HAP-1 (cell line): ENCODE measurements at regions not wholly inside any gene's neighbourhood (a gene's known extent, or its start where the extent isn't known, plus 50 kb on each side); places are given as distances from the start of the nearest gene placed in this dataset.
"Not testable (repeated sequence)": the region's sequence is repeated elsewhere in the genome, so short reads cannot be mapped to it uniquely, and the experiment has no call there.

Experiments used
- DNase-seq, 2 experiments: peaks; one replicate each; pipeline ENCODE4 v3.0.0-alpha.2; 2016 to 2020; ENCODE audit warnings: low spot score in 2 of 2
- H3K27me3 ChIP-seq: fragments of 250-450 bp; sonication (Bioruptor Pico); 2 replicates; pipeline ENCODE4 v1.5.1; 2020; ENCODE audit warnings: low read depth, mild to moderate bottlenecking, moderate library complexity
- H3K36me3 ChIP-seq: fragments of 250-450 bp; sonication (Bioruptor Pico); replicated peaks from 2 replicates; pipeline ENCODE4 v1.5.1; 2020; ENCODE audit warnings: mild to moderate bottlenecking
- H3K4me1 ChIP-seq: fragments of 250-450 bp; sonication (Bioruptor Pico); 2 replicates; pipeline ENCODE4 v1.5.1; 2020; ENCODE audit warnings: mild to moderate bottlenecking
- H3K4me3 ChIP-seq: fragments of 250-450 bp; sonication (Bioruptor Pico); 2 replicates; pipeline ENCODE4 v1.5.1; 2020; ENCODE audit warnings: mild to moderate bottlenecking, moderate library complexity
- H3K9me3 ChIP-seq: fragments of 250-450 bp; sonication (Bioruptor Pico); 2 replicates; pipeline ENCODE4 v1.5.1; 2020; ENCODE audit warnings: mild to moderate bottlenecking, moderate library complexity
- in situ Hi-C: fragments of 300-500 bp; cut with MboI; formaldehyde crosslinking; loops from 3 replicates; pipeline ENCODE4 v1.14.3; 2020; ENCODE audit warnings: low sequenced_read_pairs, inconsistent platforms, mixed read lengths

DNA sequence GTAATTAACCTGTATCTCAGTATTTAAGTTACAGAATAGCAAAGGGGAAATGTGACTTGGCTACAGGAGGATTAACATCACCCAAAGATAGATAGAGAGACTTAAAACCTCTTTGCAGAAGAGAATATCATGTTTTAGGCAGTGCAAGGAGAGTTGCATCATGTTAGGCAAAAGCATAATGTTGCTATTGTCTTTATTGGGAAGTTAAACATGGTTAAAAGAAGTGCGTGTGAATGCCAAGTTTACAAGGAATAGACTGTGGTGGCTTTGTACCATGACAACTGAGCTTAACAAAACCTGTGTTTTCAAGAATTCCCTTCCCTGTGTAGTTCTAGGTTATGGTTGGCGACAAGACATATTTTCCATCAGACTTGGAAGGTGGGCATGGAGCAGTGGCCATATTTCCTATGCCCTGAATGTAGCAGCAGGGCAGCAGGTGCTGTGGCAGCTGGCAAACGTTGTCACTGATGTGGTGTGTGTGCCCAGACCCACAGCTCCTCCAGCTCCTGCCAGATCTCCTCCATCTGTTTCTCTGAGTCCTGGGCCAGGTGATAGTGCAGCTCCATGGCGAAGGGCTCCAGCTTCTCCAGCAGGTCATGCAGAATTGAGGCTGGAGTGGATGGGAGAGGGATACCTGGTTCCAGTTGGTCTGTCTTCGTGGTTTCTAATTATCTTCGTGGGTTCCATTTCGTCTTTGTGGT is 163.3 kb downstream of the QRSL1 start:
- Histone ChIP-seq H3K9me3 (no peaks in the 10 kb centered on the region), H3K36me3 (no peaks in the 10 kb centered on the region), H3K4me1 (no peaks in the 10 kb centered on the region), H3K27me3 (peaks cover 3% of the 10 kb centered on the region; the same call in 1 of the 2 replicates), H3K4me3 (no peak overlapping the region)
- no peak for DNase-seq
- in situ Hi-C loops, result no loop called here

DNA sequence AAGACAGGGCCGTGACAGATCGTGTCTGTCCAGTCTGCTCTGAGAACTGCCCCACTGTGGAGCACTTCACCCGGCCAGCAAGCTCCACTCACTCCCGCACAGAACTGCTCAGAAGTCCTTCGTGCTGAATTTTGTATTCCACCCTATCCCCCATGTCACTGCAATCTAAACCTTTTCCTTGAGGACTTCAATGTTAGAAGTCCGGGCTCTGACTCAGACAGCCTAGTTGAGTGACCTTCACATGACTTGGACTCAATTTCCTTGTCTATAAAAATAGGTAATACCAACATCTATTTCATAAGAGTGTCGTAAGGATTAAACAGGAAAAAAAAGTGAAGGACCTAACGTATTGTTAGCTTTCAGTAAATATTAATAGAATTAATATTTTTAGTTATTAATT is 161.6 kb downstream of the QRSL1 start:
- no peak overlapping the region for H3K4me3 ChIP-seq
- peaks cover 3% of the 10 kb centered on the region; the same call in 1 of the 2 replicates for H3K27me3 ChIP-seq
- DNase-seq, result no peak
- no peaks in the 10 kb centered on the region for H3K9me3 ChIP-seq
- no peaks in the 10 kb centered on the region for H3K36me3 ChIP-seq
- H3K4me1 ChIP-seq, result no peaks in the 10 kb centered on the region
- in situ Hi-C loops, result no loop called here

DNA sequence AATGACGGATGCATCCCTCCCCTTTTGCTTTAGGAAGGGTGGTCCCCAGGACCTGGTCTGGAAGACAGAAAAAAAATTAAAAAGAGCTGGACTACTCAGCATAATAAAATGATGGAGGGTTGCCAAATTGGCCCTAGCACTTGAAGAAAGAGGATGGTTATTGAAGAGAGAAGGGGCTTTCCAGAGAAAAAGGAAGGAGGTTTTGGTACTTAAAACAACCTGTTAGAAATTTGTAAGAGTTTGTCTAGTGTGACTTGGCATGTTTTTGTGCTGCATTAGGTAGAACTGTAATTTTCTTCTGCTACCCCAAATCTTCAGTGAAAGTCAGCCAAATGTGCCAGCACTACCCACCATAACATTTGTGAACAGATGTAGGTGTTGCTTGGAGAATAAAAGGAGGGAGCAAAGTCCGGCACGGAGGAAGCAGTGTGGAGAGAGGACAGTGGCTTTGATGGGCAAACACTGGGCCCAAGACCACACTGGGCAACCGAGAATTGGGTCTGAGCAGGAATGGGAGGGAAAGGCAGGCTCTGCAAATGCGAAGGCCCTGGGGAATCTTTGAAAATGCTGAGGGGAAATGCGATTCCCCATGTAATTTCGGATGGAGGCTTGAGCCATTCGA is 160.9 kb downstream of the QRSL1 start:
- Histone ChIP-seq H3K4me3 (no peak overlapping the region), H3K36me3 (no peaks in the 10 kb centered on the region), H3K27me3 (peaks cover 3% of the 10 kb centered on the region; the same call in 1 of the 2 replicates), H3K4me1 (no peaks in the 10 kb centered on the region), H3K9me3 (no peaks in the 10 kb centered on the region)
- DNase-seq, result no peak
- in situ Hi-C loops, result no loop called here

DNA sequence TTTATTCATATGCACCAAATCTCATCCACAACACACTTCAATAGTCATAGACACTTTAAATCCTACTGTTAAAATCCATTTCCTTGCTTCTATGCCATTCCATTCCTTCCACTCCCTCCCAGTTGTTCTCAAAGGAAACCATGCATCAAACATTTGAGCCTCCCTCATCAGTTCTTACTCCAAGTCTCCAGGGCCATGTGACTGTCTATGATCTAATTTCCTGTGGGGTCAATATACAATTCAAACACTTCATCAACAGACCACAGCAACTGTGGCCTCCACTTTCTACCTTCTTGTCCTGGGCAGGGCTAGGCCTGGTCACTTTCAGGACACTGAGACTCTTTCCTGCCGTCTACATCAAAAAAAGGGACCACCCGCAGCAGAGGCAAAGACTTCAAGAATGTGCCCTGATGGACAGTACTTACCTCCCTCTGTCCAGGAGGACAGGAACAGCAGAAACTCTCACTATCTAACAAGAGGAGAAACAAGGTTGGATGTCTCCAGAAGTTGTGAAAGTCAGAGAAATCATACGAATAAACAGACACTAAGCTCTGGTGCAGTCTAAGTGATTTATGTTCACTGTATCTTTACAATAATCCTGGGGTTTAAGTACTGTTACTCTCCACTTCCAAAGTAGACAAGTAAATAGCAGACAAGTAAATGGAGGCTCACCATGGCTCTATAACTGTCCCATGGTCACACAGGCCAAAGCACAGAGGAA is 160.2 kb downstream of the QRSL1 start:
- Histone ChIP-seq H3K9me3 (no peaks in the 10 kb centered on the region), H3K36me3 (no peaks in the 10 kb centered on the region), H3K4me1 (no peaks in the 10 kb centered on the region), H3K27me3 (no peaks in the 10 kb centered on the region; the same call in 1 of the 2 replicates), H3K4me3 (no peak overlapping the region)
- DNase-seq, result no peak
- in situ Hi-C loops, result no loop called here

DNA sequence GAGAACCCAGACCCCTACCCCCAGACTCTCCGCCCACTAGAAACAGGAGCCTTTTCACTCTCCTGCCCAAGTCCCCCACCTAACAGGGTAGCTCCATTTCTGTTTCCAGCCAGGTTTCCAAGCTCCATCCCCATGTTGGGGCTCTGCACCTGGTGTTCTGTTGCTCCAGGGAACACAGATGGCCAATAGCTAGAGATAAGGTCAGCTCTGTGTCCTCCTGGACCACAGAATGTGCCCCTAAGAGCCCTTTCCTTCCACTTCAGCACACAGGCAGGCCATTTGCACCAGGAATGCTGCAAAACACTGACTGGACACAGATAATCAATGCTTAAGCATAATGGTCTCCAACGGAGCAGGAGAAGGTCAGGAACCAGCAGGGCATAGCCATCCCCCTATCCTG is 159.4 kb downstream of the QRSL1 start:
- no peaks in the 10 kb centered on the region for H3K36me3 ChIP-seq
- H3K9me3 ChIP-seq, result no peaks in the 10 kb centered on the region
- no peak for DNase-seq
- no peaks in the 10 kb centered on the region for H3K27me3 ChIP-seq
- H3K4me1 ChIP-seq, result no peaks in the 10 kb centered on the region
- in situ Hi-C loops, result no loop called here
- no peak overlapping the region for H3K4me3 ChIP-seq

DNA sequence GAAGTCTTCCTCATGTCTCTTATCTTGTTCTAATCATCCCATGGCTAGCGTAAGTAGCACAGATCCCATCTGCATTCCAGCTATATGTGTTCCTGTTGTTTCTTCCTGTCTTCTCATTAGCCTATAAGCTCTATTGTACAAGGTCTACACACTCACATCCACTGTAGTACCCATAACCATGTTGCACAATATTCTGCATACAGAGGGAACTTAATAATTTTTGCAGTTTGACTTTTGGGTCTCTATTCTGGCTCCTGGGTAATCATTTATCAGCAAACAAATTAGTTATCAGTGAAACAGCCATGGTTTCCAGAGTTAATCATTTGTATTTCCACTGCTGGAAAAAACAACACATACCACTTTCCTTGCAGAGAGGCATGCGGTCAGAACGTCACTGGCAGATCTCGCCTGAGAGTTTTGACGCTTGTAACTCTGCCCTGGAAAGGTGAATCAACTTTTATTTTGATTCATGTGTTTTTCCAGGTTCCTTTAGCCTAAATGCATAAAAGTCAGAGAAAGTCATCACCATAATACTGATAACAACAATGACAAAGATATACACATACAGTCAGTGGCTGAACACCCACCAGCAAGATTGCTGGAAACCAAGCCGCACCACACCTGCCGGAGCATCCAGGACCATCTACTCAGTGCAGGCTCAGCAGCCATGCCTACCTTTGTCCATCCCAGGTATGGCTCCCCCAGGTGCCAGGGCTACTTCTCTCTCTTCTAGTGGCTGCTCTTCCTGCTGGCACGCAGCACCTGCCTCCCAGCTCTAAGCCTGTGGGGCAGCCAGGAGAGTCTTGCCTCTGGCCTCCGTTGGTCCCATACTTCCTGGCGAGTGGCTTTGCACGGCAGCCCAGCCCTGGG is 158.2 kb downstream of the QRSL1 start:
- in situ Hi-C loops, result no loop called here
- H3K27me3 ChIP-seq, result no peaks in the 10 kb centered on the region
- DNase-seq, result no peak
- no peaks in the 10 kb centered on the region for H3K9me3 ChIP-seq
- no peak overlapping the region for H3K4me3 ChIP-seq
- no peaks in the 10 kb centered on the region for H3K4me1 ChIP-seq
- no peaks in the 10 kb centered on the region for H3K36me3 ChIP-seq

DNA sequence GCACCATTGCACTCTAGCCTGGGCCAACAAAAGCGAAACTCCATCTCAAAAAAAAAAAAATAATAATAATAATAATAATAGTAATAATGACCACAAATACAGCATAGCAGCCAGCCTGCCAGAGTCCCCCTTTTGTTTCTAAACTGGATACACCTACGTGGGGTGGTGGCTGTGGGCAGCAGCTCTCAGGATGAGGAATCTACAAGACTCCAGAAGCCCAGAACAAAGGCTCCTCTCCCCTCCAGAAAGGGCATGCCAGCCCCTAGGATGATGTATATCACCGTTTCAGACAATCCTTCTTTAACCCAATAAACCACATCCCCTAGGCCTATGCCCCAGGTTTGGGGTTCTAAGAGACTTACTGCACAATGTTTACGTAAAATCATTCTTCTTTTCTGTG is 155.9 kb downstream of the QRSL1 start:
- Histone ChIP-seq H3K27me3 (no peaks in the 10 kb centered on the region), H3K4me3 (no peak overlapping the region), H3K36me3 (no peaks in the 10 kb centered on the region), H3K9me3 (0 out of 2 replicates have a peak, but pooled peaks cover 3% of the 10 kb centered on the region), H3K4me1 (no peaks in the 10 kb centered on the region)
- in situ Hi-C loops, result no loop called here
- no peak for DNase-seq

DNA sequence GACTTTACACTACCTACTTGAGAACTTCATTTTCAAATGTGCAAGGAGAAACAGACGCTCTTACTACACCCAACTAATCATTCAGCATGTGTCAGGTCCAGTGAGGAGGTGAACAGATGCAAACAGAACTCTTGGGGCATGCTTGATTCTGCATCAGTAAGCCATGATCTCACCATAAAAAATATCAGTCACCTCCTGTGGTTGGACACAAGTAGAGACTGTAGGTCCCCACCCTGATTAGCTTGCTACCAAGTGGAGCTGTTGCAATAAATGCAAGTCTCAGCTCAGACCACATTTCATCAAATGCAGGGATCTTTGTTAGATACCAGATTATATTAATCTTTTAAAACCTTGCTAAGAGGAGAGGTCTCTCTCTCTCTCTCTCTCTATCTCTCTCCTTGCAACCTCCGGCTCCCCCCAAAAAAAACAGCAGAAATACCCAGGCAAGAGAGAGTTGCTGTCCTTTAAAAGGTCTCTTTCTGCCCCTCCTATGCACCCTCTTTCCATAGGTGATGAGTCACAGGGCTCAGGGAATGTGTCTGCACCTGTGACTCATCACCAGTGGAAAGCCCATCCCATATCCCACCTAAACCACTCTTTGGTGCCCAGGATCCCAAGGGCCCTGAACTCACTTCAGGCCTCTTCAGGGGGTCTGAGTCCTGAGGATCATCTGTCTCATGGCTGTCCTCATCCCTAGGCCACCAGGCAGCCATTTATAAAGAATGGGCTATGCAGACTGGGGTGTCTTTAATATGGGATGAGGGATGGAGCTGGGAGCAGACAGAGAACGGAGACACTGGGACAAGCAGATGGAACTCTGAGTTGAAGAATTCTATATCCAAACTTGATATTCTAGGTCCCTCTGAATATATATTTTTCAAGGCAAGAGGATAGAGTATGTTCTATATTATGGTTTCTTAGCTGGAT is 154.5 kb downstream of the QRSL1 start:
- H3K4me3 ChIP-seq, result no peak overlapping the region
- no peak for DNase-seq
- H3K36me3 ChIP-seq, result no peaks in the 10 kb centered on the region
- 0 out of 2 replicates have a peak, but pooled peaks cover 3% of the 10 kb centered on the region for H3K9me3 ChIP-seq
- no peaks in the 10 kb centered on the region for H3K27me3 ChIP-seq
- no peaks in the 10 kb centered on the region for H3K4me1 ChIP-seq
- in situ Hi-C loops, result no loop called here

DNA sequence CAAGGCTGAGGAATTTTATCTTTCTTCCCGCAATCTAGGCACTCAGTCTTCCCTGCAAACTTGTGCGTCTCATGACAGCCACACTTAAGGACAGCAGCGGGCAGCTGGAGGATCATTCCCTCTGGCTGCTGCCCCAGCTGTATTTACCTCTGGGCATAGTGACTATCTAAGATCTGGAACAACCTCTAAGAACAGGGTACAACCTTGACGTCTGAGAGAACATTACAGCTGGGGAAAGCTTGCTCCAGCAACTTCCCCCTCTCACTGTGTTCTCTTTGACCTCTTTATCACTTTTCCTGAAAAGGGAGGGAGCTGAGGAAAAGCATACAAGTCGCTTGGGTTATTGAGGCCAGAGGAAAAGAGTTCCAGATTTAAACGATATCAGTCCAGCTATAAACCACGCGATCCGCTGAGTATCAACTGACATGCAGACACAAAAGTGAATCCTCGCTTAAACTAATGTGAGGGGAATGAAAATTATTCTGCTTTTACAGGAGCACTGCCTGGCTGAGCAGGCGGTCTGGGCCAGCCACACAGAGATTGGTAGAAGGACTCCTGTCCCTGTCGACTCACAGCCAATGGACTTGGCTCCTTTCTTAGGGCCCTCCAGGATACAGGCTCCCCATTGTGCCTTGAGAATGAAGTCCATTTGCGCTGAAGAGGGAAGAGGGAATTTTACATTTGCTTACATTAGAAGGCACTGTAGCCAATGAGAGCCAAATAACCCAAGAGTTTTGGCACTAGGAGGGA is 153.3 kb downstream of the QRSL1 start:
- Histone ChIP-seq H3K9me3 (0 out of 2 replicates have a peak, but pooled peaks cover 3% of the 10 kb centered on the region), H3K4me1 (no peaks in the 10 kb centered on the region), H3K27me3 (no peaks in the 10 kb centered on the region), H3K36me3 (no peaks in the 10 kb centered on the region), H3K4me3 (no peak overlapping the region)
- in situ Hi-C loops, result no loop called here
- no peak for DNase-seq

DNA sequence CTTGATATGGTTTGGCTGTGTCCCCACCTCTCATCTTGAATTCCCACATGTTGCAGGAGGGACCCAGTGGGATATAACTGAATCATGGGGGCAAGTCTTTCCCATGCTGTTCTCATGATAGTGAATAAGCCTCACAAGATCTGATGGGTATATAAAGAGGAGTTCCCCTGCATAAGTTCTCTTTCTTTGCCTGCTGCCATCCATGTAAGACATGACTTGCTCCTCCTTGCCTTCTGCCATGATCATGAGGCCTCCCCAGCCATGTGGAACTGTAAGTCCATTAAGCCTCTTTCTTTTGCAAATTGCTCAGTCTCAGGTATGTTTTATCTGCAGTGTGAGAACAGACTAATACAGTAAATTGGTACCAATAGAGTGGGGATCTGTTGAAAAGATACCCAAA is 150.2 kb downstream of the QRSL1 start:
- H3K4me3 ChIP-seq, H3K4me1 ChIP-seq, DNase-seq, H3K27me3 ChIP-seq, H3K36me3 ChIP-seq, in situ Hi-C loops, H3K9me3 ChIP-seq: not testable (repeated sequence)

DNA sequence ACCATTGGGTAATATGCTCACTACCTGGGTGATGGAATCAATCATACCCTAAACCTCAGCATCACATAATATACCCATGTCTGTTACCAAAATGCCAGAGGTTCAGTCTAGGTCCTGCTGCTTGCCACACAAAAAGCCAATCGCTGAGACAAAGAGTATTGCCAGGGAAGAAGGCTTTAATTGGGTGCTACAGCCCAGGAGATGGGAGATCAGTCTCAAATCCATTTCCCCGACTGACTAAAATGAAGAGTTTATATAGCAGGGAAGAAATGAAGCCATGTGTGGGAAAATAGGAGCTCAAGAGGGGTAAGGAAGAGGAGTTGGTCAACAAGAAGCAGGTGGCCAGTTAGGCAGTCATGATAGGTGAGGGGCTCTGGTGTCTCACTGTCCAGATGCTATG is 149.6 kb downstream of the QRSL1 start:
- H3K9me3 ChIP-seq, result 0 out of 2 replicates have a peak, but pooled peaks cover 3% of the 10 kb centered on the region
- H3K4me1 ChIP-seq, result no peaks in the 10 kb centered on the region
- H3K27me3 ChIP-seq, result no peaks in the 10 kb centered on the region
- H3K4me3 ChIP-seq, result no peak overlapping the region
- no peaks in the 10 kb centered on the region for H3K36me3 ChIP-seq
- DNase-seq, result no peak
- in situ Hi-C loops, result no loop called here

DNA sequence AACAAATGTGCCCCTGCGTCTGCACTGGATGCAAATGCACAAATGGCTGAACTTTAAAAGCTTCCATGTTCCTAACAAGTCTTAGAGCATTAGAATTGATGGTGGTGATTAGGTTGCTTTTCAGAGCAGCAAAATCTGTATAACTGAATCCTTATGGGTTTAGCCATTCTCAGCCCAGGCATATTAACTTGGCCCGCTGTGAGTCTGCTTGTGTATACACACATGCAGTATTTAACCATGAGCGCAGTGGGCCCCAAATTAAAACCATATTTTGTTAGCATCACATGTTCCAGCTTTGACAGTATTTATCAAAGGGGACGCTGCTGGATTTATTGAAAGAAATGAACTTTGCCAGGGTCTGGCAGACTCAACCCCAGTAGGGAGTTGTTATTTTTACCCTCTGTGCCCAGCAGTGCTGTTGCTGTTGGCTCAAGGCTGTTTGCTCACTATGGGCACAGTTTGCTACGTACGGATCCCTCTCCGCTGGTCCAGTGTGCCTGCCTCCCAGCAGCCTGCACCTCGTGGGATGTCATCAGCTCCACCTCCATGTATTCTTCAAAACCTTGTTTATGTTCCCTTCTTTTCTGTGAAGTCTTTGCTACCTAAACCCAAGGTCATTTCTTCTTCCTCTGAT is 144.7 kb downstream of the QRSL1 start:
- H3K27me3 ChIP-seq, result no peaks in the 10 kb centered on the region
- in situ Hi-C loops, result no loop called here
- H3K9me3 ChIP-seq, result peaks cover 6% of the 10 kb centered on the region; the same call in 1 of the 2 replicates
- H3K4me1 ChIP-seq, result no peaks in the 10 kb centered on the region
- no peak for DNase-seq
- no peak overlapping the region for H3K4me3 ChIP-seq
- H3K36me3 ChIP-seq, result no peaks in the 10 kb centered on the region
